Stimulated activated CD8-positive, alpha-beta memory T cell treated with anti-CD3 and anti-CD28 coated beads, Interleukin-7, amount 100 ng/mL, for 48 hours (primary cell): ENCODE measurements at regions not wholly inside any gene's neighbourhood (a gene's known extent, or its start where the extent isn't known, plus 50 kb on each side); places are given as distances from the start of the nearest gene placed in this dataset.

ENCODE experiments used
- DNase-seq, 2 donors: peaks; one replicate each; pipeline ENCODE4 v3.0.0-alpha.2; 2020; ENCODE audit warnings: low read depth in 1 of 2; ENCODE audit errors: extremely low read depth in 1 of 2

DNA sequence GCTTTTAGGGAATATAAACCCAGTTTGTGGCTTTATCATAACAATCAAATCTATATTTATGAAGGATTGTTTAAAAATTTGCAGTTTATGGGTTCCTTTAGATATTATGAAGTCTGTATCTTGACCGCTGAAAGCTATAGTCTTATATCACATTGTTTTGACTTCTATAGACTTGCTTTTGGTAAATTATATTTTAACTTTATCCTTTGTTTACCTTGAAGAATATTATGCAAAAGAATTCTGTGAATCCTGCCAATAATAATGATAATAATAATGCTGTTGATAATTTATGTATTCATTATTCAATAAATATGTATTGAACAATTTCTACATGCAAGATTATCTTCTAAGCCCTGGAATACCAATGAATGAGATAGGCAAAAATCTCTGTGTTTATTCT is 101.9 kb upstream of the MTPN start:
- DNase-seq, result no peak

DNA sequence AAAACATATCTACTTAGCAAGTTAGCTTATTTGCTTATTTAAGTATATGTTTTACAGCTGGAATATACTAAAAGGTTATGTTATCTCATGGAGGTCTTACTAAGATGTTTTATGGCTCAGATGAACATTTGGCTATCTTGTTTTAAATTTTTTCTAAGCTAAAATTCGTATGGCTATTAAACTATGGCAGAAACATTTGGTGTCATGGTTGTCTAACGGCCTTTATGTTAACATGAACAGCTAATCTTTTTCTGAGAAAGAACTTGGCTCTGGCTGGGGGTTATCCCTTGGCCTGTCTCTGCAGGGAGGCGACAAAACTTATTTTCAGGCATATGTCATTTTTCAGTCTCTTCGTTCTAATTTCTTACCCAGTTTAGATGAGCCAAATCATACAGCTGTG is 101.5 kb upstream of the MTPN start:
- no peak for DNase-seq

GRCh38 chr7:136076954-136077353 is 99.8 kb upstream of the MTPN start:
- DNase-seq, result no peak

DNA sequence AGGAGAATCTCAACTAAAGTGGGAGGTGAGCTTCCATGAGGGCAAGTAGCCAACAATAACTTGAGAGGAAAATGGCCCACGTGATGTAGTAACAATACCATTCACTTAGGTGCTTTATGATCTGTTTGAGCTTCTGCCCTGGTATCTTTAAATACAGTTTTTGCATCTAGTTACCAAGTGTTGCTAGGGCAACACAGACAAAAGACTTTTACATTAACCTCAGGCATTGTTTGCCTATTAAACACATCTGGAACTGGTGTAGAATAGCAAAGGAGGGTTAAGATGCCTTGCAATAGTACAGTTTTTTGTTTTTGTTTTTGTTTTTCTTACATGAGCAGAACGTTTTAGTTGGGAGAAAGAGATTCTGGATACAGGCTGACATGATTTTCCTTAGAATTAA is 97.7 kb upstream of the MTPN start:
- DNase-seq, result no peak

GRCh38 chr7:136072447-136072846 is 95.3 kb upstream of the MTPN start:
- DNase-seq, result no peak

- DNase-seq, result no peak
Observed at GRCh38 chr7:136070736-136071505, 93.8 kb upstream of the MTPN start.

GRCh38 chr7:136069840-136070529 is 92.8 kb upstream of the MTPN start:
- DNase-seq, result no peak

DNA sequence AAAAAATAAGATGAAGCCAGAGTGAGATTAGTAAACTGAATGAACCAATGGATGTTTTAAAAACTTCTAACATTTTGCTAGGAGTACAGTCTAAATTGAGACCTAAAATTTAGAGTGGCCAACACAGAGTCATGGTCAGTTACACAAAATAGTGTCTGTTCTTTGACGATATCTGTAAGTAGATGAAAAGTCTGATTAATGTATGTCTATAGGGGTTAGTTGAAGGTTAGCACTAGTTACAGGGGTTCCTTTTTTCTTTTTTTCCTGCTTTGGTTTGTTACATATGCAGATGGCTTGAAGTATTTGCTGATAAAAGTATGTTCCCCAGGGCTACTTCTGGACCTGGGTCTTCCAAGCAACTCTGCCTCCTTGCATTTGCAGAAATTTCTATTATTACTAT is 90.1 kb upstream of the MTPN start:
- no peak for DNase-seq

- DNase-seq, result no peak
Observed at GRCh38 chr7:136066304-136067143, 89.4 kb upstream of the MTPN start.

DNA sequence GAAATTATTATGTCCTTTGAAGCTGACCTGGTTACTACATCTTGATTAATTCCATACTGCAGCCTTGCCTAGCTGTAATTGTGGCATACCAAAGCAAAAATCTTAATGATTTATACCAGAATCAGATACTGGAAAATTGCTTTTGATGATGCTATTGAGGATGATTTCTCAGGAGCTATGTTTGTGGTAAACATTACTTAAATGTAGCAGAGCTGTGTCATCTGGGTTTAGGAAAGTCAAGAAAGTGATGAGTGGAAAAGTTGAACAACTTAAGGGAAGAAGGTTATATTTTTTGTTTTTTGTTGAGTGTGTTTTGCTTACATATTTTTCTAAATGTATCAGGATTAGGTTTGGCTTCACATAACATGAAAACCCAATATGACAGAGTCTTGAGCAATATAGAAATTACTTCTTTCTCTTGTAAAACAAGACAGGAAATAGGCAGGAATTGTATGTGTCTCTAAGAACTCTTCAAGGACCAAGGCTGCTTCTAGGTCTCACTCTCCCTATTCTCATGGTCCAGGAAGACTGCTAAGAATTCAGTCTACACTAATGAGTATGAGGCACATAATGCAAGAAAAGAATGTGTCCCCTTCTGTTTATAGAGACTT is 87.6 kb upstream of the MTPN start:
- no peak for DNase-seq

DNA sequence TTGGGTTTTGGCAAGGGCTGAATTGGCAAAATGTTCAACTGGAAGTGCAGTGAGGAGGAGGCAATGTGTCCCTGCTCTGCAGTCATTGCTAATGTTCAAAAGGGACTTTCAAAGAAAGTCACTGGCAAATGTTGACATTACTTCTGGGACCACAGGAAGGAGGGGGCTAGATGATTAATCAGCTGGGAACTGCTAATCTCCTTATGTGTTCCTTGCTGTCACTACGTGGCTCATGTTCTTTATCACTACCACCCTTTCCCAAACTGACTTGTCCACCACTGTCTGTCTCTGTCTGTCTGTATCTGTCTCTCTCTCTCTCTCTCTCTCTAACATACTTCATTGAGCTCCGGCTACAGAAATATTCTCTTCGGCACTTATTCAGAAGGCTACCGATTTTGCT is 86.9 kb upstream of the MTPN start:
- no peak for DNase-seq

GRCh38 chr7:136063326-136063666 is 86.1 kb upstream of the MTPN start:
- no peak for DNase-seq

- DNase-seq, result no peak
Observed at GRCh38 chr7:136062625-136063325, 85.6 kb upstream of the MTPN start.

DNA sequence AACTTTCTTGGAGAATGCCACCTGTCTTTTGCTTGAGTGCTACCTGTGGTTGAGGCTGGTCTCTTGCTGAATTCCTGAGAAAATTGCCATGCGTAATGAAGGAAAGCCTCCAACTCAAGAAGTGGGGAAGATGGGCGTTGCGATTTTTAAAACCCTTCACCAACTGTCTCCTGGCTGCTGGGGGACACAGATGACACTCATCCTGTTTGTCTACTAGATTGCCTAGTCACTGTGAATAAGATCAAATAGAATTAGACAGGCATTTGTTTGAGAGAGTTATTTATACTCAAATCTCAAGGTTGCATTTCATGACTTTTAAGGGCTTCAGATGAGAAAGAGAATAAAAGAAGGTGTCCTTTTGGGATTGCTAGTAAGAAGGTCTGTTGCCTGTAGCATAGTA is 84.3 kb upstream of the MTPN start:
- no peak for DNase-seq

- no peak for DNase-seq
Observed at GRCh38 chr7:136058546-136058945, 81.4 kb upstream of the MTPN start.

GRCh38 chr7:136057509-136057908 is 80.3 kb upstream of the MTPN start:
- DNase-seq, result no peak

GRCh38 chr7:136056651-136057231 is 79.6 kb upstream of the MTPN start:
- DNase-seq, result no peak

DNA sequence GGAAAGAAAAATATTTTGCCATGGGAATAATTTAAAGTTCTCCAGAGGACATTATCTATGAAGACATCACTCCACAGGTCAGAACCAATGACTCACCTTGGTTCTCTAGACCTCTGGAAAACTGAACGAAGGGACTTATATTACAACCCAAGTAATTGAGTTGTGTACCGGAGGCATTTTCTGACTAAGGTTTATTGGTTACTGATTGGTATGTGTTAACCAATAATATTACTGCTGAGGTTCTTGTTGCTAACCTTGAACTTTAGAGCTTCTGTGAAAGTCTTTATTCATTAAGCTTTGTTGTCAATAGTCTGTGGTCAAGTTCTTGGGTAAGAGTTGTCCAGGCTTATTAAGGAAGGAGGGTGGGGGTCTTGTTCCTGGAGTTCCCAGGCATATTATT is 78.1 kb upstream of the MTPN start:
- DNase-seq, result no peak

DNA sequence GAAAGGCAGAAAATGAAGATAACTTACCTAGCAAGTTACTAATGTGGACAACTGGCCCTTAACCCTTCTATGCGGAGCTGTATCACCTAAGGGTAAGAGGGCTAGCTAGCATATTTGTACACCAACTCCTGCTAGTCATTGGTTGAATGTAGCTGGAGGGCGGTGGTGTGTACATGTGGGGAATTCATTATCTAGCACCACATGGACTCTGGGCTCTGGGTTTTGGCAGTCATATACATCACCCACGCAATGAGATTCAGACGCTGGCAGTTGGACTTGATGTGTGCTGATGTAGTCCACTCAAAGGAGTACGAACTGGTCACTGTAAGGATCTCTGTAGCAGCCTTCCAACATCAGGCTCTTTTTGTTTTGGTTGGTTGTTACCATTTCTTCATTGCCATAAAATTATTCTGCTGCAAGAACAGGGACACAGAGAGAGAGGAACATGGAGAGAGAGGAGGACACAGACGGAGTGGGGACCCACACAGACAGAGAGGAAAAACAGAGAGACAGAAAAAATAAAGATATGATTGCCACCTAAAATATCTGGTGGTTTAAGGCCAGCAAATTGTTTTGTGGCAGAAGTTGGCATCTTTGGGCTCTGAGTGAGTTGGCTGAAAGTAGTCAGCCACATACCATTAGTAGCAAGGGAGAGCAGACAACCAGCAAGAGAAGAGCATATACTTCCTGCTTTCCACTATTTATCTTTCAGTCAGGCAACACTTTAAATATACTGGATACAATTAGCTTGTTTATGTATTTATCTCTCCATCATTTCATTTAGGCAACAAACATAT is 76.7 kb upstream of the MTPN start:
- DNase-seq, result no peak
